IPS-20b (cell line): ENCODE measurements at regions not wholly inside any gene's neighbourhood (a gene's known extent, or its start where the extent isn't known, plus 50 kb on each side); places are given as distances from the start of the nearest gene placed in this dataset.

ENCODE experiments used
- H3K27ac ChIP-seq: one replicate; pipeline ENCODE4 v1.5.1; 2013; ENCODE audit warnings: low read length
- H3K27me3 ChIP-seq: 2 replicates; pipeline ENCODE4 v1.6.1; 2013; ENCODE audit warnings: mild to moderate bottlenecking, low read length, inconsistent platforms; ENCODE audit not compliant: insufficient read depth
- H3K36me3 ChIP-seq: 2 replicates; pipeline ENCODE4 v1.6.1; 2013; ENCODE audit warnings: low read depth, mild to moderate bottlenecking, inconsistent platforms, low read length, moderate library complexity; ENCODE audit not compliant: insufficient read depth
- H3K4me1 ChIP-seq: 2 replicates; pipeline ENCODE4 v1.6.1; 2013; ENCODE audit warnings: mild to moderate bottlenecking, control low read depth, inconsistent platforms, low read length, moderate library complexity; ENCODE audit not compliant: insufficient read depth
- H3K4me3 ChIP-seq: 2 replicates; pipeline ENCODE4 v1.5.1; 2013; ENCODE audit warnings: mild to moderate bottlenecking, low read length, inconsistent platforms
- H3K9ac ChIP-seq: 2 replicates; pipeline ENCODE4 v1.6.1; 2013; ENCODE audit warnings: low read depth, mild to moderate bottlenecking, inconsistent platforms, low read length, moderate library complexity
- H3K9me3 ChIP-seq: 2 replicates; pipeline ENCODE4 v1.6.1; 2013; ENCODE audit warnings: mild to moderate bottlenecking, low read depth, low read length, inconsistent platforms; ENCODE audit not compliant: insufficient read depth

GRCh38 chr5:126707080-126707479 lies 69.9 kb upstream of the LMNB1 start:
- Histone ChIP-seq H3K4me3 (no peak overlapping the region), H3K4me1 (no peaks in the 10 kb centered on the region), H3K27ac (no peak overlapping the region), H3K9ac (no peak overlapping the region), H3K36me3 (no peaks in the 10 kb centered on the region), H3K9me3 (no peaks in the 10 kb centered on the region), H3K27me3 (no peaks in the 10 kb centered on the region)

- H3K4me3 ChIP-seq = no peak overlapping the region
These were observed 61.2 kb upstream of the LMNB1 start for GRCh38 chr5:126715765-126716164.

GRCh38 chr5:126716861-126717260 lies 60.1 kb upstream of the LMNB1 start:
- Histone ChIP-seq H3K4me3 (no peak overlapping the region), H3K4me1 (0 out of 2 replicates have a peak, but pooled peaks cover 3% of the 10 kb centered on the region), H3K27ac (no peak overlapping the region), H3K27me3 (no peaks in the 10 kb centered on the region), H3K9ac (no peak overlapping the region), H3K9me3 (no peaks in the 10 kb centered on the region), H3K36me3 (no peaks in the 10 kb centered on the region)

More at GRCh38 chr5:126715765-126716164, 61.2 kb upstream of the LMNB1 start:
- Histone ChIP-seq H3K27me3 (no peaks in the 10 kb centered on the region), H3K9me3 (no peaks in the 10 kb centered on the region), H3K36me3 (no peaks in the 10 kb centered on the region), H3K4me1 (0 out of 2 replicates have a peak, but pooled peaks cover 3% of the 10 kb centered on the region), H3K27ac (no peak overlapping the region), H3K9ac (no peak overlapping the region)

GRCh38 chr5:126718236-126718868 lies 58.6 kb upstream of the LMNB1 start:
- Histone ChIP-seq H3K27ac (no peak overlapping the region), H3K9ac (no peak overlapping the region), H3K4me1 (0 out of 2 replicates have a peak, but pooled peaks cover 3% of the 10 kb centered on the region)

GRCh38 chr5:126720369-126720768 lies 56.6 kb upstream of the LMNB1 start:
- Histone ChIP-seq H3K4me3 (no peak overlapping the region), H3K4me1 (0 out of 2 replicates have a peak, but pooled peaks cover 3% of the 10 kb centered on the region), H3K9me3 (no peaks in the 10 kb centered on the region), H3K27ac (no peak overlapping the region), H3K9ac (no peak overlapping the region), H3K36me3 (no peaks in the 10 kb centered on the region), H3K27me3 (no peaks in the 10 kb centered on the region)

More at GRCh38 chr5:126718236-126718868, 58.6 kb upstream of the LMNB1 start:
- Histone ChIP-seq H3K27me3 (no peaks in the 10 kb centered on the region), H3K4me3 (no peak overlapping the region), H3K36me3 (no peaks in the 10 kb centered on the region), H3K9me3 (no peaks in the 10 kb centered on the region)

- Histone ChIP-seq H3K36me3 (no peaks in the 10 kb centered on the region), H3K4me1 (no peaks in the 10 kb centered on the region), H3K27ac (no peak overlapping the region), H3K4me3 (no peak overlapping the region), H3K9ac (no peak overlapping the region), H3K9me3 (no peaks in the 10 kb centered on the region), H3K27me3 (no peaks in the 10 kb centered on the region)
These were observed 53.3 kb upstream of the LMNB1 start for GRCh38 chr5:126723643-126724042.
